A549 (cell line): ENCODE measurements at regions not wholly inside any gene's neighbourhood (a gene's known extent, or its start where the extent isn't known, plus 50 kb on each side); places are given as distances from the start of the nearest gene placed in this dataset.
A peak's percentile ranks its signal among the peaks of the same experiment; 100 is the strongest.

Source experiments
- ATAC-seq, 2 experiments: fragments of 200-7000 bp in 1 of 2; fragments of >200 bp in 1 of 2; cut with Nextera tagmentation in 1 of 2; cut with Tn5 transposase in 1 of 2; 3 replicates each; pipeline versions ENCODE4 v1.8.0 to v1.9.1; 2018 to 2020; ENCODE audit warnings: mild to moderate bottlenecking in 1 of 2, moderate library complexity in 1 of 2
- CTCF ChIA-PET: fragments of 300-600 bp; sonication (Branson Sonifier 250); formaldehyde crosslinking; extraction: SDS; loops from one replicate; lab custom pipeline; 2021; ENCODE audit warnings: antibody characterized with exemption, inconsistent platforms; lab: Yijun Ruan, JAX
- POLR2A ChIA-PET: fragments of 350-600 bp; formaldehyde crosslinking; extraction: SDS; loops from one replicate; lab custom pipeline; 2021; ENCODE audit warnings: antibody characterized with exemption, inconsistent platforms; lab: Yijun Ruan, JAX
- DNase-seq, 2 experiments: peaks; one replicate each; pipeline versions ENCODE4 v3.0.0 to v3.0.0-alpha.2; 2011 to 2016; ENCODE audit warnings: low read depth in 1 of 2, low spot score in 1 of 2
- FAIRE-seq: peaks from 2 replicates; lab custom pipeline; 2011; peaks lifted over from hg19 to GRCh38; lab: Jason Lieb, UNC
- H3K27ac ChIP-seq, 2 experiments: fragments of >200 bp; sonication (Bioruptor Twin); formaldehyde crosslinking; 3 replicates each; pipeline ENCODE4 v1.5.1; 2016 to 2017
- H3K4me1 ChIP-seq: fragments of >200 bp; sonication (Bioruptor Twin); formaldehyde crosslinking; 3 replicates; pipeline ENCODE4 v1.6.1; 2016
- H3K4me2 ChIP-seq: fragments of >200 bp; sonication (Bioruptor Twin); formaldehyde crosslinking; 3 replicates; pipeline ENCODE4 v1.6.1; 2016
- H3K4me3 ChIP-seq: fragments of >200 bp; sonication (Bioruptor Twin); formaldehyde crosslinking; 3 replicates; pipeline ENCODE4 v1.5.1; 2016
- H3K9me3 ChIP-seq: fragments of >200 bp; sonication (Bioruptor Twin); formaldehyde crosslinking; 3 replicates; pipeline ENCODE4 v1.6.1; 2016
- BHLHE40 ChIP-seq: IDR thresholded peaks from 2 replicates; pipeline ENCODE4 v1.6.1; 2012; ENCODE audit warnings: low read depth, low read length, inconsistent platforms
- CBX2 ChIP-seq: fragments of 200-600 bp; sonication (generic); IDR thresholded peaks from 2 replicates; pipeline ENCODE4 v1.6.1; 2016; ENCODE audit warnings: low read depth, mild to moderate bottlenecking, borderline replicate concordance
- CBX8 ChIP-seq: fragments of 200-600 bp; sonication (generic); IDR thresholded peaks from 2 replicates; pipeline ENCODE4 v1.6.1; 2016
- CEBPB ChIP-seq, 2 experiments: fragments of >200 bp in 1 of 2; sonication (Bioruptor Twin) in 1 of 2; formaldehyde crosslinking in 1 of 2; IDR thresholded peaks; 2 replicates each; pipeline ENCODE4 v1.6.1; 2012 to 2016
- CHD4 ChIP-seq: fragments of 200-600 bp; sonication (generic); IDR thresholded peaks from 2 replicates; pipeline ENCODE4 v1.6.1; 2016; ENCODE audit warnings: antibody characterized with exemption, mild to moderate bottlenecking, borderline replicate concordance
- CTCF ChIP-seq: fragments of >200 bp; sonication (Bioruptor Twin); formaldehyde crosslinking; IDR thresholded peaks from 3 replicates; pipeline ENCODE4 v1.5.1; 2016
- FOSL2 ChIP-seq, 2 experiments: fragments of 450-650 bp in 1 of 2; fragments of >200 bp in 1 of 2; sonication (Bioruptor Twin) in 1 of 2; formaldehyde crosslinking; IDR thresholded peaks; 2 replicates each; pipeline versions ENCODE4 v1.5.0 to v1.6.1; 2016 to 2020; ENCODE audit warnings: mild to moderate bottlenecking in 1 of 2, moderate library complexity in 1 of 2
- GATA3 ChIP-seq: IDR thresholded peaks from 2 replicates; pipeline ENCODE4 v1.6.1; 2012; ENCODE audit warnings: borderline replicate concordance
- HEYL ChIP-seq: fragments of 250-450 bp; sonication (Bioruptor Pico); IDR thresholded peaks from 2 replicates; pipeline ENCODE4 v1.8.0; 2021; ENCODE audit warnings: mild to moderate bottlenecking, moderate library complexity
- HOXB13 ChIP-seq: fragments of 250-450 bp; sonication (Bioruptor Pico); IDR thresholded peaks from 2 replicates; pipeline ENCODE4 v1.5.0; 2020; ENCODE audit warnings: low read depth, mild to moderate bottlenecking, moderate library complexity
- HOXB5 ChIP-seq: fragments of 250-450 bp; sonication (Bioruptor Pico); IDR thresholded peaks from 2 replicates; pipeline ENCODE4 v1.5.0; 2020; ENCODE audit warnings: mild to moderate bottlenecking, moderate library complexity
- MAFK ChIP-seq: fragments of 450-650 bp; IDR thresholded peaks from 2 replicates; pipeline ENCODE4 v1.6.1; 2014; ENCODE audit not compliant: partially characterized antibody
- MAX ChIP-seq: IDR thresholded peaks from 2 replicates; pipeline ENCODE4 v1.6.1; 2012
- NFE2L2 ChIP-seq: fragments of 150-350 bp; conservative IDR thresholded peaks from 2 replicates; pipeline ENCODE4 v1.6.1; 2014; ENCODE audit warnings: low read length
- NPAS2 ChIP-seq: fragments of 250-450 bp; sonication (Bioruptor Pico); IDR thresholded peaks from 2 replicates; pipeline ENCODE4 v1.8.0; 2022; ENCODE audit warnings: mild to moderate bottlenecking, moderate library complexity, borderline replicate concordance
- POLR2A ChIP-seq: IDR thresholded peaks from 2 replicates; pipeline ENCODE4 v1.6.1; 2012; ENCODE audit warnings: mild to moderate bottlenecking, low read length
- POLR2AphosphoS2 ChIP-seq: conservative IDR thresholded peaks from 2 replicates; pipeline ENCODE4 v1.6.1; 2012; ENCODE audit warnings: low read length, improper control_type of control experiment, inconsistent platforms
- RAD21 ChIP-seq, 2 experiments: fragments of >200 bp in 1 of 2; sonication (Bioruptor Twin) in 1 of 2; formaldehyde crosslinking in 1 of 2; IDR thresholded peaks in 1 of 2; conservative IDR thresholded peaks in 1 of 2; 2 replicates in 1 of 2; 3 replicates in 1 of 2; pipeline ENCODE4 v1.6.1; 2012 to 2018; ENCODE audit warnings: inconsistent platforms in 1 of 2
- RARB ChIP-seq: fragments of 250-450 bp; sonication (Bioruptor Pico); IDR thresholded peaks from 2 replicates; pipeline ENCODE4 v1.8.0; 2021; ENCODE audit warnings: mild to moderate bottlenecking, moderate library complexity
- SMC3 ChIP-seq: fragments of >200 bp; sonication (Bioruptor Twin); formaldehyde crosslinking; IDR thresholded peaks from 3 replicates; pipeline ENCODE4 v1.6.1; 2018; ENCODE audit warnings: inconsistent platforms
- whole genome bisulfite sequencing: methylation state at CpG from one replicate; pipeline ENCODE4 v1.1.6; 2017; ENCODE audit errors: missing lambda C conversion rate; 5-methylcytosine and 5-hydroxymethylcytosine counted together
- TF ChIP-seq, protein P1 (sequence below): fragments of >200 bp; sonication (Bioruptor Twin); formaldehyde crosslinking; IDR thresholded peaks from 3 replicates; pipeline ENCODE4 v1.6.1; 2016

- FAIRE-seq, result no peak
- Histone ChIP-seq H3K4me3 (no peak overlapping the region), H3K9me3 (no peaks in the 10 kb centered on the region)
- no peak for DNase-seq
- ChIA-PET POLR2A (no interaction called here), CTCF (interaction anchor here (0.6 to 4.4 kb wide), 26 partner anchors 8 to 1335 kb away, joined by 3 to 25 read pairs (median 3); no protein-coding TSS in a partner anchor)
- WGBS, result 0% methylated on average over 1 of the region's 1 CpG
- TF ChIP-seq NFE2L2, result 0 out of 2 replicates have a peak, but pooled peaks have one; percentile 11
- TF ChIP-seq, protein P1, sequence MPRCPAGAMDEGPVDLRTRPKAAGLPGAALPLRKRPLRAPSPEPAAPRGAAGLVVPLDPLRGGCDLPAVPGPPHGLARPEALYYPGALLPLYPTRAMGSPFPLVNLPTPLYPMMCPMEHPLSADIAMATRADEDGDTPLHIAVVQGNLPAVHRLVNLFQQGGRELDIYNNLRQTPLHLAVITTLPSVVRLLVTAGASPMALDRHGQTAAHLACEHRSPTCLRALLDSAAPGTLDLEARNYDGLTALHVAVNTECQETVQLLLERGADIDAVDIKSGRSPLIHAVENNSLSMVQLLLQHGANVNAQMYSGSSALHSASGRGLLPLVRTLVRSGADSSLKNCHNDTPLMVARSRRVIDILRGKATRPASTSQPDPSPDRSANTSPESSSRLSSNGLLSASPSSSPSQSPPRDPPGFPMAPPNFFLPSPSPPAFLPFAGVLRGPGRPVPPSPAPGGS, result no peak
- TF ChIP-seq, all 56 proteins: peak for 1
- Histone ChIP-seq H3K4me2 (no peak overlapping the region), H3K27ac (no peak overlapping the region), H3K4me1 (no peaks in the 10 kb centered on the region)
- ATAC-seq, result no peak
These were observed 147.2 kb downstream of the TMEM38B start for GRCh38 chr9:105841562-105841961.

DNA sequence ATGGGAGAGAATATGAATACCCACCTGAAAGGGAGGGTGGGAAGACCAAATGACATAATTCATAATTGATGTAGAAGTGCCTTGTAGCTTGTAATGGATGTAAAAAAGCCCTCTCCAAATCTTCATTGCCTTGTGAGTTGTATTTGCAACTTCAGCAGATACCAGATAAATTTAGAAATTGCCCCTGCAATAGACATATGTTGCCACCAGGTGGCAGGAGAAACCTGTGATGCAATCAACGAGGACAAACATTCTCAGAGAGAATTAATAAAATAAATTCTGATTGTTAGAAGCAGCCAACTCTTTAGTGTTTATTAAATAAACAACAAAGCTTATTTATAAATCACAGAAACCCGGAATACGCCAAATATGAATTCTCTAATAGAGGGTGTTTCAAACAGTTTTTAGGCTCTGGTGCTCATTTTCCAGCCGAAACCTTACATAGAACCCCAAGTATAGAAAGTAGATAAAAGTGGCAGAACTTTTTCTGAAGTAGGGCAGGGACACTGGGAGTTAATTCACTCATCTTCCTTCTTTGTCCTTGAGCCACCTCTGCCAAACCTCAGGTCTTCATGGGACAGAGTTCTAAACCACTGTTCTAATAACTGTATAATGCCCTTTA, 147.8 kb downstream of the TMEM38B start:
- Histone ChIP-seq H3K4me1 (no peaks in the 10 kb centered on the region), H3K9me3 (no peaks in the 10 kb centered on the region), H3K4me3 (no peak overlapping the region), H3K27ac (no peak overlapping the region), H3K4me2 (no peak overlapping the region)
- ChIA-PET CTCF (interaction anchor here (0.6 to 4.4 kb wide), 25 partner anchors 8 to 1335 kb away, joined by 3 to 25 read pairs (median 3); no protein-coding TSS in a partner anchor), POLR2A (no interaction called here)
- DNase-seq (peak; percentile 34 to 47), ATAC-seq (0 out of 6 replicates have a peak, but pooled peaks of 1 of the 2 experiments have one; percentile 38), FAIRE-seq (peak; percentile 39)
- no peak for TF ChIP-seq HEYL
- TF ChIP-seq RAD21 (conservative IDR thresholded peaks at IDR 0.05 in 1 of 2, IDR thresholded peaks at IDR 0.05 in 1 of 2), result peak; percentile 79 to 83
- TF ChIP-seq, protein P1, result no peak
- no peak for TF ChIP-seq HOXB13
- peak; percentile 93 for TF ChIP-seq MAFK
- peak; percentile 82 to 90 for TF ChIP-seq CEBPB (IDR thresholded peaks at IDR 0.05)
- TF ChIP-seq CTCF, result peak; percentile 83
- TF ChIP-seq GATA3, result no peak
- TF ChIP-seq SMC3, result peak; percentile 81
- no peak for TF ChIP-seq POLR2A
- no peak for TF ChIP-seq MAX
- 25% methylated on average over 4 of the region's 4 CpGs for WGBS

- Histone ChIP-seq H3K4me1 (no peaks in the 10 kb centered on the region), H3K4me3 (no peak overlapping the region), H3K9me3 (no peaks in the 10 kb centered on the region)
- ATAC-seq, result no peak
- CTCF ChIA-PET, result no interaction called here
- no peak for FAIRE-seq
- TF ChIP-seq POLR2A, result no peak
- TF ChIP-seq RARB (CRISPR knock-in tag), result no peak
- TF ChIP-seq CHD4, result no peak
- TF ChIP-seq CBX2, result no peak
- TF ChIP-seq BHLHE40, result no peak
- no peak for TF ChIP-seq HOXB5 (CRISPR knock-in tag)
- TF ChIP-seq NPAS2 (CRISPR knock-in tag), result no peak
- no peak for TF ChIP-seq POLR2AphosphoS2
- TF ChIP-seq FOSL2 (IDR thresholded peaks at IDR 0.05), result no peak
- TF ChIP-seq FOSL2 (CRISPR knock-in tag; IDR thresholded peaks at IDR 0.05), result no peak
- TF ChIP-seq CBX8, result no peak
- TF ChIP-seq, all 56 proteins: peak for 0
- Histone ChIP-seq H3K27ac (no peak overlapping the region), H3K4me2 (no peak overlapping the region)
- no peak for DNase-seq
- POLR2A ChIA-PET, result no interaction called here
- 57% methylated on average over 1 of the region's 1 CpG for WGBS
These were observed 152.5 kb downstream of the TMEM38B start for GRCh38 chr9:105846825-105847224.
